ENCODE measurements at regions not wholly inside any gene's neighbourhood (a gene's known extent, or its start where the extent isn't known, plus 50 kb on each side); places are given as distances from the start of the nearest gene placed in this dataset.
"Not testable (repeated sequence)": the region's sequence is repeated elsewhere in the genome, so short reads cannot be mapped to it uniquely, and the experiment has no call there.

DNA sequence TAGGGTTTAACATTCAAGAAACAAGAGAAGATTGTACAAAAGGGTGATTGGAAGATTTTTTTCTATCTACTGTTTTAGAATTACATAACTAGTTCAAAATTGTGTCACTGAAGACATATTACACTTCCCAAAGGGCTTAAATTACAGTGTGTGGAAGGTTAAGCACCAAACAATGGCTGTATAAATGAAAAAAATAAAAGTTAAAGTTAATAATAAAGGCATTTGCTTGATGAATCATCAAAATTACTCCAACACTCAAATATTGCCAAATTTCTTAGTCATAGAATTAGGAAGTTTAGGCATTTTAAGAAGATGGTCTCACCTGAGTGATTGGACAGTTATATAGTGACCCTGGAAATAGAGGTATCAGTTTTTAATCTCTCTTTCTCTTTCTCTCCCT, 227.6 kb upstream of the CARD18 start:
- Histone ChIP-seq H3K27ac (no peak overlapping the region), H4K20me1 (no peaks in the 10 kb centered on the region), H3K4me1 (0 out of 20 replicates have a peak, but pooled peaks cover 0 to 4% (median 0%) of the 10 kb centered on the region in 10 experiments), H3K9me3 (replicated peaks in 1 of 11) (no peaks in the 10 kb centered on the region), H3K36me3 (no peaks in the 10 kb centered on the region), H3K9ac (no peak overlapping the region), H3K27me3 (no peaks in the 10 kb centered on the region), H3K4me2 (no peak overlapping the region), H3K4me3 (no peak overlapping the region)
- TF ChIP-seq Cebpa-rat (IDR thresholded peaks at IDR 0.05), result no peak

- H3K4me2 ChIP-seq, result no peak overlapping the region
- no peaks in the 10 kb centered on the region for H4K20me1 ChIP-seq
- H3K27me3 ChIP-seq, result no peaks in the 10 kb centered on the region
- TF ChIP-seq Cebpa-rat (IDR thresholded peaks at IDR 0.05), result no peak
- no peaks in the 10 kb centered on the region for H3K36me3 ChIP-seq
- H3K9ac ChIP-seq, result no peak overlapping the region
- no peak overlapping the region for H3K27ac ChIP-seq
- H3K4me1 ChIP-seq, result 0 out of 20 replicates have a peak, but pooled peaks cover 0 to 4% (median 0%) of the 10 kb centered on the region in 10 experiments
- H3K9me3 ChIP-seq (replicated peaks in 1 of 11), result 0 out of 22 replicates have a peak, but pooled peaks cover 0 to 8% (median 0%) of the 10 kb centered on the region in 11 experiments
- no peak overlapping the region for H3K4me3 ChIP-seq
Observed at GRCh38 chr11:105361651-105362050, 222.1 kb upstream of the CARD18 start.

GRCh38 chr11:105357764-105358163, 218.2 kb upstream of the CARD18 start:
- Histone ChIP-seq H3K9me3 (replicated peaks in 1 of 11) (0 out of 22 replicates have a peak, but pooled peaks cover 0 to 8% (median 0%) of the 10 kb centered on the region in 11 experiments), H3K27ac (no peak overlapping the region), H3K36me3 (no peaks in the 10 kb centered on the region), H3K9ac (no peak overlapping the region), H3K27me3 (no peaks in the 10 kb centered on the region), H3K4me1 (no peaks in the 10 kb centered on the region), H3K4me3 (no peak overlapping the region), H3K4me2 (no peak overlapping the region), H4K20me1 (no peaks in the 10 kb centered on the region)
- no peak for TF ChIP-seq Cebpa-rat (IDR thresholded peaks at IDR 0.05)

- no peak overlapping the region for H3K9ac ChIP-seq
- H3K9me3 ChIP-seq (replicated peaks in 1 of 11), result 0 out of 22 replicates have a peak, but pooled peaks cover 0 to 8% (median 0%) of the 10 kb centered on the region in 11 experiments
- no peak for TF ChIP-seq Cebpa-rat (IDR thresholded peaks at IDR 0.05)
- H3K27ac ChIP-seq, result no peak overlapping the region
- no peaks in the 10 kb centered on the region for H3K27me3 ChIP-seq
- H3K4me3 ChIP-seq, result no peak overlapping the region
- no peaks in the 10 kb centered on the region for H3K4me1 ChIP-seq
- H3K4me2 ChIP-seq, result no peak overlapping the region
- no peaks in the 10 kb centered on the region for H3K36me3 ChIP-seq
- no peaks in the 10 kb centered on the region for H4K20me1 ChIP-seq
Observed at GRCh38 chr11:105357146-105357545, 217.6 kb upstream of the CARD18 start.

GRCh38 chr11:105349867-105350266, 210.3 kb upstream of the CARD18 start:
- H3K4me3 ChIP-seq, H3K27me3 ChIP-seq, H3K4me1 ChIP-seq, H3K9ac ChIP-seq, H4K20me1 ChIP-seq, H3K36me3 ChIP-seq, H3K4me2 ChIP-seq, H3K27ac ChIP-seq: not testable (repeated sequence)
- H3K9me3 ChIP-seq (replicated peaks in 1 of 11), result peaks cover 0 to 16% (median 3%) of the 10 kb centered on the region in 11 experiments; a peak in 7 of 22 replicates

GRCh38 chr11:105344938-105345337, 205.4 kb upstream of the CARD18 start:
- Histone ChIP-seq H3K4me1 (no peaks in the 10 kb centered on the region), H3K9ac (no peak overlapping the region), H3K27ac (no peak overlapping the region), H3K36me3 (no peaks in the 10 kb centered on the region), H3K27me3 (no peaks in the 10 kb centered on the region), H3K4me3 (no peak overlapping the region), H4K20me1 (no peaks in the 10 kb centered on the region), H3K4me2 (no peak overlapping the region), H3K9me3 (replicated peaks in 1 of 11) (peaks cover 0 to 16% (median 3%) of the 10 kb centered on the region in 11 experiments; a peak in 7 of 22 replicates)
- no peak for TF ChIP-seq Cebpa-rat (IDR thresholded peaks at IDR 0.05)

GRCh38 chr11:105334025-105334714, 194.6 kb upstream of the CARD18 start:
- peaks cover 0 to 28% (median 0%) of the 10 kb centered on the region in 11 experiments; a peak in 5 of 22 replicates for H3K9me3 ChIP-seq (replicated peaks in 1 of 11)
- H4K20me1 ChIP-seq, result no peaks in the 10 kb centered on the region
- no peak overlapping the region for H3K27ac ChIP-seq
- H3K27me3 ChIP-seq, result no peaks in the 10 kb centered on the region
- no peak overlapping the region for H3K9ac ChIP-seq
- H3K4me3 ChIP-seq, result no peak overlapping the region
- H3K36me3 ChIP-seq, result no peaks in the 10 kb centered on the region
- H3K4me2 ChIP-seq, result no peak overlapping the region
- no peak for TF ChIP-seq Cebpa-rat (IDR thresholded peaks at IDR 0.05)
- H3K4me1 ChIP-seq, result no peaks in the 10 kb centered on the region

GRCh38 chr11:105333153-105333552, 193.6 kb upstream of the CARD18 start:
- no peak overlapping the region for H3K4me3 ChIP-seq
- TF ChIP-seq Cebpa-rat (IDR thresholded peaks at IDR 0.05), result no peak
- H3K9me3 ChIP-seq (replicated peaks in 1 of 11), result peaks cover 0 to 28% (median 0%) of the 10 kb centered on the region in 11 experiments; a peak in 5 of 22 replicates
- no peak overlapping the region for H3K4me2 ChIP-seq
- no peak overlapping the region for H3K27ac ChIP-seq
- peaks cover 0 to 5% (median 0%) of the 10 kb centered on the region in 10 experiments; a peak in 3 of 20 replicates for H3K4me1 ChIP-seq
- no peak overlapping the region for H3K9ac ChIP-seq
- no peaks in the 10 kb centered on the region for H3K27me3 ChIP-seq
- H3K36me3 ChIP-seq, result no peaks in the 10 kb centered on the region
- H4K20me1 ChIP-seq, result no peaks in the 10 kb centered on the region

- Histone ChIP-seq H3K36me3 (no peaks in the 10 kb centered on the region), H3K9me3 (replicated peaks in 1 of 11) (peaks cover 0 to 19% (median 0%) of the 10 kb centered on the region in 11 experiments; a peak in 5 of 22 replicates), H3K27me3 (no peaks in the 10 kb centered on the region), H3K4me3 (no peak overlapping the region), H3K4me1 (peaks cover 0 to 11% (median 0%) of the 10 kb centered on the region in 10 experiments; a peak in 3 of 20 replicates), H3K27ac (no peak overlapping the region), H3K4me2 (no peak overlapping the region), H3K9ac (no peak overlapping the region), H4K20me1 (no peaks in the 10 kb centered on the region)
- TF ChIP-seq Cebpa-rat (IDR thresholded peaks at IDR 0.05), result no peak
Observed at GRCh38 chr11:105332171-105332570, 192.6 kb upstream of the CARD18 start.

GRCh38 chr11:105328061-105328460, 188.5 kb upstream of the CARD18 start:
- TF ChIP-seq Cebpa-rat (IDR thresholded peaks at IDR 0.05), result no peak
- 0 out of 22 replicates have a peak overlapping the region, but pooled peaks of 1 of the 11 experiments have one; percentile 5 for H3K27ac ChIP-seq
- H3K9ac ChIP-seq, result no peak overlapping the region
- H3K4me1 ChIP-seq, result peaks cover 0 to 19% (median 0%) of the 10 kb centered on the region in 10 experiments; a peak in 4 of 20 replicates
- no peak overlapping the region for H3K4me3 ChIP-seq
- H3K4me2 ChIP-seq, result peak overlapping the region in 2 of 11 experiments; percentile 33 to 37; a peak in 2 of 22 replicates
- H4K20me1 ChIP-seq, result no peaks in the 10 kb centered on the region
- no peaks in the 10 kb centered on the region for H3K36me3 ChIP-seq
- peaks cover 0 to 4% (median 0%) of the 10 kb centered on the region in 11 experiments; a peak in 1 of 22 replicates for H3K9me3 ChIP-seq (replicated peaks in 1 of 11)
- H3K27me3 ChIP-seq, result no peaks in the 10 kb centered on the region
